ENCODE measurements at regions not wholly inside any gene's neighbourhood (a gene's known extent, or its start where the extent isn't known, plus 50 kb on each side); places are given as distances from the start of the nearest gene placed in this dataset.

DNA sequence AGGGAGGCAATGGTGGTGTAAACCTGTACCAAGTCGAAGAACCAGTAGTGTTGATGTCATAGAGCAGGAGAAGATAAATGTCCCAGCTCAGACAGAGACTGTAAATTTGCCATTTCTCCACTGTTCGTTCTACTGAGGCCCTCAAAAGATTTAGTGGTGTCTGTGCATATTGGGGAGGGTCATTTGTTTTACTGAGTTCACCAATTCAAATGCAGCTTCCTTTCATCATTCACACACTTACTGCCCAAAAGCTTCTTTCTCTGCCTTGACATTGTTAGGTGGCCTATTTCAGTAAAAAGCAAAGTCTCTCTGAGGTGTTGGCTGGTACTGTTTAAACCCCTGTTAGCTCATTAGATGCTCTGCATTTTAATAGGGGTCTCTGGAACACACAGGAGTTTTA, 86.2 kb upstream of the EDNRB start:
- no peak for DNase-seq (ENCODE audit: low read depth)

DNA sequence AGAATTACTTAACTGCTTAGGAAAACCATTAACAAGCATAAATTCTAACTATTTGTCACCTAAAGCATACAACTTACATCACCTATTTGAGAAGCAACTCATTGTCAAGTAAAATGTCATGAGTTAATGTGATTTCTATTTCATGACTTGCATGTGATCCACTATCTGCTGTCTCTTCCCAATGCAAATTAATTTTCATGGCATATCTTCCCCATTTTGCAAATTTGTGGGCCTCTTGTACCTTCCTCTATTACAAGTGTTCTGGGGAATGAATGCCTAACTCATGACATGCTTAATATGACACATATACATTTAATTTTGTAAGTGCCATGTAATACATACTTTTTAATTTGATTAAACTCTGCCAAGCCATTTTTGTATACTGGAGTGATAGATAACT, 81.1 kb upstream of the EDNRB start:
- no peak for DNase-seq (ENCODE audit: low read depth)

DNA sequence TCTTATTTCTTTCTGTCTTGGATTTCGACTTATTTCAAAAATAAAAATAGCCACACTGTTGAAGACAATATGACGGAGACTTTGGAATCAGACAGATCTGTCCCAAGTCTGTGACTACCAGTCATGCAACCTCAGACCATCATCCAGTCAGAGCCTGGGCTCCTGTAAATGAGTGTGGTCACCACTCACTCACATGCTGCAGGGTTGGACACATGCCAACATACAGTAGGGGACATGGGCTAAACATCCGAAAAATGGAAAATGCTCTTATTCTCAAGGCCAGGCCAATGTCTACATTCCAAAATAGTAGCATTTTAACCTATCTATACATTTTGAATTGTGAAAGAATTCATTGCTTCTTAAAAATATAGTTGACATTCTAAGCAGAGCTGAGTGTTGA, 75.5 kb upstream of the EDNRB start:
- no peak for DNase-seq (ENCODE audit: low read depth)

DNA sequence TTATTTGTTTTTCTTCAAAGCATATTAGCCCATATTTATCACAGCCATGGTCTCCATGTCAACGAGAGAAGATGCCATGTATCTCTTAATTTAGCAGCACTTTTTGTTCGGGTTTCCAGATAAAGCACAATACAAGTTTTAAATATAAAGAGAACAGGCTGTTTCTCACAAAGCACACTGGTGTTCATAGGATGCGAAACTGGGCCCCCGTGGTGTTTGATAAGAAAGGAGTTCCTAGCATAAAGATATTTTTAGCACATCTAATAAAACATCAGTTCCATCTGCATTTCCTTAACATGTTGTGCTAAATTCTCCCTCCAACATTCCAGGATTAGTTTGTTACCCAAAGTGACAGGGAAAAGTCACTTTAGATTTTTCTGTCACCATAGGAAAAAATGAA, 72.4 kb upstream of the EDNRB start:
- DNase-seq (ENCODE audit: low read depth): no peak

DNA sequence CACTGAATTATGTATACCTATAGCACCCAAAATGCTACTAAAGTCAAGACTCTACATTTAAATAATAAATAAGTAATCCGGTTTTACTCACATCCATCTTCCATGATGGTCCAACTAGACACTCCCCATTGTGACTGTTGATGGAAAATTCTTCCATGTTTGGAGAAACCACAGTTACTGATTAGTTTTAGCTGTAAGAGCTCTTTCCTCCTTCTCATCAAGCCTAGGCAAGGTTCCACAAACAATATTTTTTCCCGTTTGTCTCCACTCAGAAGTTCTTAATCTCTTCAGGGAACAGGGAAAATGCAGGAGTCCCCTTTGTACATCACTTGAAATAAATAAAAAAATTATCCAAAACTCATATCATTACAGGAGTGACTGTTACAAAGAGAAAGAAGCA, 70.7 kb upstream of the EDNRB start:
- DNase-seq (ENCODE audit: low read depth): no peak

DNA sequence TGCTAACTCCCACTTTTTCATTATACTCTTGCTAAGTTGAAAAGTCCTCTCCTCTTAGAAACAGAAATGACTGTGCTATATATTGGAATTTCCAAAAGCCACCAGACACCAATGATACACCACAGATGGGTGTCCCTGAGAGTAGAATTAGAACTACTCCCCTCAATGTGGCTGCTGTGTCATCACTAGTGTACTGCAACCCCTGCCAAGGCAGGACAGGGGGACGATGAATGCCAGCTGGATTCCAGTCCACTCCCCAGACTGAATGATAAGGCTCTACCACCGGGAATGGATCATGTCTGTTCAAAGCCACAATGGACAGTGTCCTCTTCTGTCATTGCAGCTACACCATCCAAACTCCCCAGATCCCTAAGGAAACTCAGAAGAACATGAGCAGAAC, 69.7 kb upstream of the EDNRB start:
- no peak for DNase-seq (ENCODE audit: low read depth)

DNA sequence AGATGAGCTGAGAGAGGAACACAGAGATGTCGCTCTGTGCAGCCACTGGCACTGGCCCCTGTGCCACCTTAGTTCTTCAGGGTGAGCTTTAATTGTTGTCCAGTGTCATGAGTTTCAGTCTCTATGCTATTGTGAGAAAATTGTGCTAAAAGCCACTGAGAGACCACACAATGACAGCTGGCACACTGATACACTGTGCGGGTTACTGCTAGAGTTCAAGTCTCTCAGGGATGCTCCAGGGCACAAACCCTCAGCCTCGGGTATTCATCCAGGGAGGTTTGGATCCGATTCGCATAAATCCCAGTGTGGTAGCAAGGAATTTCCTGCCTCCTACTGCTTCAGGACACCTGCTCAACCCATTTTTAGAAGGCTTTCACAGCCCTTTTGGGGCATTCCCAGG, 68.1 kb upstream of the EDNRB start:
- no peak for DNase-seq (ENCODE audit: low read depth)

DNA sequence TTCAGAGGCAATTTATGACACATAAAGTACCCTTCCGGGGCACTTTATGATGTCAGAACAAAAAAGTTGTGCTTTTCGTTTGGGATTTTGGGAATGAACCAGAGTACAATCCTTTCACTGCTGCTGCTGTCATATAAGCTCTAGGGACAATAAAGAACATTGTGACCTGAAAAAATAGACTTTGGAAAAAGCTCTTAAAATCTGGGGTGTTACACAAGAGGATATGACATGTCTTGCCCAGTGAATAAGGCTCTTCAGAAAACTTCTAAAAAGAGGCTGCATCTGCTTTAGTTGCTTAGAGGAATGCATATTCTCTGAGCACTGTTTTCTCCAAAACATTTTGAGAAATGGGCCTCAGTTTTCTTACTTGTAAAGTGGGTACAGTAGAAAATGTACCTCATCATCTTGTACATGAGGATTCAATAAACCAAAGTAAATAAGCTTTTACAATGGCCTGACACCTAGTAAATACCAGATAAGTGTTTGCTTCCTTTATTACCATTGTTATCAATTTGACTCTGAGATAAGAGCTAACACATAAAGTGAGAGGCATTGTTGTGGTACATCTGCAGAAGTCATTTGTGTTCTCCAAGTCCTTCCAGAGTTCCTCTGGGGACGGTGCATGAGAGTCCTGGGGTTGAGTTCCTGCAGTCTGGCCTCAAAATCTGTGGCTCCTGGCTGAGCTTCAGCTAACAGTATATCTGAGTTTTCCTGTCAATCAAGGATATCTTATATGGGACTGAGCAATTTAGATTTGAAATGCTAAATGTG, 67.4 kb upstream of the EDNRB start:
- no peak for DNase-seq (ENCODE audit: low read depth)

DNA sequence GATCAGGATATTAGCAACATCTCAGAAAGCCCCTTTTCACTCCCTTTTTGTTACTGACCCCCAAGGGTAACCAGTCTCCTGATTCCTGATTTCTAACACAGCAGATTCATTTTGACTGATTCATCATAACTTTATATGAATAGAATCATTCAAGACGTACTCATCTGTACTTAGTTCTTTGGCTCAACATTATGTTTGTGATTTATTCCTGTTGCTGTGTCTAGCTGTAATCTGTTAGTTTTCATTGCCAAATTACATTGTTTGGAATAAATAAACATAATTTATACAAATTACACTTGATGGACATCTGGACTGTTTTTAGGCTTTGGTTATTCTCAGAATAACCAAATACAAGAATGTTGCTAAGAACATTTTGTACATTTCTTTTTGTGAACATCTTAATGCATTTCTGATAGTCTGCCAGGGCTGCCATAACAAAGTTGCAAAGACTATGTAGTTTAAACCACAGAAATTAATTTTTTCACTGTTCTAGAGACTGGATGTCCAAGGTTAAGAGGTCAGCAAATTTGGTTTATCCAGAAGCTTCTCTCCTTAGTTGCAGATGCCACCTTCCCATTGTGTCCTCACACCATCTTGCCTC, 62.8 kb upstream of the EDNRB start:
- DNase-seq (ENCODE audit: low read depth): no peak

DNA sequence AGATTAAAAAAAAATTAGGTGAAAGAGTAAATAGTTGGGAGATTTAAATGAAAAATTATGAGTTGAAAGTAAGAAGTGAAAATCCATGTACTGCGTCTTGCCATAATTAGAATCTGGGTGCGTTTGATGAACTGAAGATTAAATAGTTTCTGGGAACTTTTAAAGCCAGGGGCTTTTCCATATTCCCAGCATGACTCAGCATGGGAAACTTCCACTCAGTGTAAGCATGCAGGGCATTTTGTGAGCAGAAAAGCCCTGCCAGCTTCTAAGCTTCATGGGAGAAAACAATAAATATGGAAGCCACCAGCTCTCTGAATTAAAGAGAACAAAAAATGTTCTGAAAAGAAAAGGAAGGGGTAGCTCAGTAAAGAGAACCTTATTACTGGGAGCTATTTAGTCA, 62.0 kb upstream of the EDNRB start:
- no peak for DNase-seq (ENCODE audit: low read depth)

DNA sequence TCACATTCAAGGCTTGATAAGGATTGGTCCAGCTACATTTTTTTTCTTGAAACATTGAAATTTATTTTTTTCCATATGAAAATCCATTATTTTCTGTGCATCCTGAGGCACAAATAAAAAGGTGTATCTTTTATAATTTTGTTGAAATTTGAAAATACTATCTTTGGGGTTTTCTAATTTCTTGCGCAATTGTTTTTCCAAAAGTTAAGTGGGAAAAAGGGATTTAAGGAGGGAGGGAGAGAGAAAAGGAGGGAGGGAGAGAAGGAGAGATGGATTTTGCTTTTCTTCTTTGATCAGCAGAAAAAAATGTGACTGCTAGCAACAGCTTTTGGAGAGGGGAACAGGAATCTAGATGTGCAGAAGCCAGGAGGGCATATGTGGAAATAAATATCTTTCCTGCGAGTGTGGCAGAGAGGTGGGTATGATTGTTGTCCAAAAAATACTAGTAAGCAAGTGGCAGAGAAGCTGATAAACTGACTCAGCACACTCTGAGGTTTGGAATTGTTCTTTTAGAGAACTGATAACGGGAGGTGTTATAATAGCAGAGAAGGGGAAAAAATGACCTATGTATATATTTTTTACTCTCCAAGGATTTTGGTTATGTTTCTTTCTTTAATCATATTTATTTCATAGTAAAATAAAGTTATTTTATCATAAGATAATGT, 61.2 kb upstream of the EDNRB start:
- DNase-seq (ENCODE audit: low read depth): no peak

DNA sequence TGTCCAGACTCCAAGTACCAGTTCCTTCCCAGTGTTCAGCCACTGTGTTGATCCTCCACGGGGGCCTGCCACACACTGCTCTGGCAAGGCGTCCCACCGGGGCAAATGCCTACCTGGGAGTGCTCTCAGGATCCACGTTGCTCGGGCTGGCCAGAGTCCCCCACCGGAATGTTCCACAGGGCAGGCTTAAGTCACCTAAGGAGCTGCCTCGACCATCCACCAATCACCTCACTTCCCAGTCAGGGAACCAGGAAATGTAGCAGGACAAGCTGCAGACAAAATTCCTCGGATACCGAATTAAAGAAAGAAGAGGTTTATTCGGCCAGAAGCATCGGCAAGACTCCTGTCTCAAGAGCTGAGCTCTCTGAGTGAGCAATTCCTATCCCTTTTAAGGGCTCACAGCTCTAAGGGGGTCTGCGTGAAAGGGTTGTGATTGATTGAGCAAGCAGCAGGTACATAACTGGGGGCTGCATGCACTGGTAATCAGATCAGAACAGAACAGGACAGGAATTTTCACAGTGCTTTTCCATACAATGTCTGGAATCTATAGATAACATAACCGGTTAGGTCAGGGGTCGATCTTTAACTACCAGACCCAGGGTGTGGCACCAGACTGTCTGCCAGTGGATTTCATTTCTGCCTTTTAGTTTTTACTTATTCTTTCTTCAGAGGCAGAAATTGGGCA, 56.9 kb upstream of the EDNRB start:
- DNase-seq (ENCODE audit: low read depth): no peak

DNA sequence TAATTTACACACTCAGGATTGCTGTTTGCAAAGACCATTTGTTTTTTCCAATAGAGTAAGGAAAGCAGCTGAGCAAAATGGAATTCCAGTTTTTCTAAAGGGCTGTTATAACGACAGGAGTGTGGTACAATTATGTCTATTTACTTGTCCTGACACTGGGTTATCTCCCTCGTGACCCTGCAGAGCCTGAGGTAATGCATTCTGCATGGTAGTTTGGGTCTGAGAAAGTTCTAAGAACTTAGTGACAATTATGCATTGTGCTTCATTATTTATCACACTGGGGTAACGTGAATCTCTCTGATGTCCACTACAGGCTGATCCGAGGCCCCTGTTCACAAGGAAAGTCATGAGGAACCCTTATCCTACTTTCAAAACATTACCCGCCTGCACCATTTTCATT, 50.7 kb upstream of the EDNRB start:
- no peak for DNase-seq (ENCODE audit: low read depth)

Data from HS-5 (cell line).